Astrocyte (in vitro differentiated cells and primary cell): ENCODE measurements at regions not wholly inside any gene's neighbourhood (a gene's known extent, or its start where the extent isn't known, plus 50 kb on each side); places are given as distances from the start of the nearest gene placed in this dataset.

ENCODE experiments used
- CTCF ChIP-seq: IDR thresholded peaks from 2 replicates; pipeline ENCODE4 v1.5.1; 2011; ENCODE audit warnings: low read depth, mild to moderate bottlenecking, inconsistent platforms, low read length, moderate library complexity; ENCODE audit not compliant: insufficient read depth
- EZH2 ChIP-seq: IDR thresholded peaks from 2 replicates; pipeline ENCODE4 v1.6.1; 2012; ENCODE audit warnings: mild to moderate bottlenecking, low read length, inconsistent platforms; ENCODE audit not compliant: insufficient read depth

GRCh38 chr11:96755752-96756151, 365.9 kb downstream of the JRKL start:
- TF ChIP-seq CTCF: no peak
- TF ChIP-seq EZH2: no peak
